NCI-H345 treated with DMSO at 0.1 percent for 48 hours (cell line): ENCODE measurements at regions not wholly inside any gene's neighbourhood (a gene's known extent, or its start where the extent isn't known, plus 50 kb on each side); places are given as distances from the start of the nearest gene placed in this dataset.
"Not testable (repeated sequence)": the region's sequence is repeated elsewhere in the genome, so short reads cannot be mapped to it uniquely, and the experiment has no call there.

Experiments
- DNase-seq: peaks from one replicate; lab custom pipeline; 2025; ENCODE audit not compliant: unreplicated experiment; lab: John Stamatoyannopoulos, UW

GRCh38 chr6:144359783-144360182 lies 74.6 kb downstream of the UTRN start:
- no peak for DNase-seq

GRCh38 chr6:144360401-144360800 lies 75.3 kb downstream of the UTRN start:
- no peak for DNase-seq

GRCh38 chr6:144361016-144361415 lies 75.9 kb downstream of the UTRN start:
- no peak for DNase-seq

- DNase-seq, result no peak
Measured at GRCh38 chr6:144362042-144363018, 77.2 kb downstream of the UTRN start.

- DNase-seq, result no peak
Measured at GRCh38 chr6:144364208-144364720, 79.1 kb downstream of the UTRN start.

- DNase-seq, result no peak
Measured at GRCh38 chr6:144364782-144365181, 79.6 kb downstream of the UTRN start.

GRCh38 chr6:144365271-144365670 lies 80.1 kb downstream of the UTRN start:
- DNase-seq, result no peak

- not testable (repeated sequence) for DNase-seq
Measured at GRCh38 chr6:144369696-144370095, 84.6 kb downstream of the UTRN start.

- no peak for DNase-seq
Measured at GRCh38 chr6:144372116-144372515, 87.0 kb downstream of the UTRN start.

- DNase-seq, result no peak
Measured at GRCh38 chr6:144372611-144373594, 87.8 kb downstream of the UTRN start.

- not testable (repeated sequence) for DNase-seq
Measured at GRCh38 chr6:144374525-144374924, 89.4 kb downstream of the UTRN start.

- DNase-seq, result no peak
Measured at GRCh38 chr6:144377586-144378210, 92.6 kb downstream of the UTRN start.

- DNase-seq, result no peak
Measured at GRCh38 chr6:144378437-144378836, 93.3 kb downstream of the UTRN start.

- DNase-seq, result no peak
Measured at GRCh38 chr6:144379356-144379755, 94.2 kb downstream of the UTRN start.

GRCh38 chr6:144381499-144381898 lies 96.4 kb downstream of the UTRN start:
- not testable (repeated sequence) for DNase-seq

GRCh38 chr6:144383336-144383735 lies 98.2 kb downstream of the UTRN start:
- DNase-seq, result no peak

GRCh38 chr6:144384427-144384826 lies 99.3 kb downstream of the UTRN start:
- DNase-seq, result no peak

GRCh38 chr6:144389474-144389873 lies 104.3 kb downstream of the UTRN start:
- DNase-seq, result not testable (repeated sequence)

- no peak for DNase-seq
Measured at GRCh38 chr6:144390202-144390601, 105.1 kb downstream of the UTRN start.

GRCh38 chr6:144390886-144391285 lies 105.8 kb downstream of the UTRN start:
- no peak for DNase-seq

- DNase-seq, result no peak
Measured at GRCh38 chr6:144392536-144392935, 107.4 kb downstream of the UTRN start.
